ENCODE measurements at regions not wholly inside any gene's neighbourhood (a gene's known extent, or its start where the extent isn't known, plus 50 kb on each side); places are given as distances from the start of the nearest gene placed in this dataset.

DNA sequence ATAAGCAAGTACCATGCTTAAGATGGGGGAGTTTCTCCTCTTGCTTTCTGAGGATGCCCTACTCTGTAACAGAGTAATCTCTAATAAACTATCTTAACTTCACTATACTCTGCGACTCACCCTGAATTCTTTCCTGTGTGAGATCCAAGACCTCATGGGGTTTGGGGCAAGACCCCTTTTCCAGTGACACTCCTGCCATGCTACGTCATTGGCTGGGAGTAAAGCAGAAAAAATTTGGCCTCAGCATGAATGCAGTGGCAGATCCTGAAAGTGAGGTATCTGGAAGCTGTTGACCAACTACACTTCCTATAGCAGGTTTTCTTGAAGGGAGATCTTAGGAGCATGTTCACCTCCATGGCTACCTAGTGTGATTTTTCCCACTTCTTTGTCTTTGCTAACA is 109.1 kb upstream of the MED14 start:
- Histone ChIP-seq H3K4me1 (ENCODE audit: insufficient read depth, low read length, poor library complexity, severe bottlenecking) (no peaks in the 10 kb centered on the region), H4K20me1 (ENCODE audit: insufficient read depth, low read length) (no peaks in the 10 kb centered on the region), H3K9me2 (ENCODE audit: insufficient read depth, low read length) (no peaks in the 10 kb centered on the region), H3K27ac (ENCODE audit: low read depth, low read length, poor library complexity, severe bottlenecking) (no peak overlapping the region), H3K4me3 (ENCODE audit: low read depth, low read length, poor library complexity, severe bottlenecking) (no peak overlapping the region), H3K4me2 (ENCODE audit: low read length) (no peak overlapping the region), H3K9me3 (ENCODE audit: low read length) (0 out of 2 replicates have a peak, but pooled peaks cover 5% of the 10 kb centered on the region), H2AFZ (ENCODE audit: low read length) (no peak overlapping the region), H3K79me2 (ENCODE audit: insufficient read depth, low read depth, low read length) (no peaks in the 10 kb centered on the region), H3K36me3 (ENCODE audit: insufficient read depth, low read length) (no peaks in the 10 kb centered on the region)
- no peak for TF ChIP-seq EZH2phosphoT487 (IDR thresholded peaks at IDR 0.05; ENCODE audit: borderline replicate concordance, low read depth, low read length)
- TF ChIP-seq CTCF (conservative IDR thresholded peaks at IDR 0.05; ENCODE audit: low read length), result no peak
- ChIA-PET CTCF (ENCODE audit: unreplicated experiment) (no interaction called here), POLR2A (no interaction called here)
- no TSS peak for BruUV-seq (replicated peaks)
- intact Hi-C loops (cut with micrococcal nuclease; ENCODE audit: unreplicated experiment), result no loop called here
- no peak for DNase-seq (ENCODE audit: low spot score)

DNA sequence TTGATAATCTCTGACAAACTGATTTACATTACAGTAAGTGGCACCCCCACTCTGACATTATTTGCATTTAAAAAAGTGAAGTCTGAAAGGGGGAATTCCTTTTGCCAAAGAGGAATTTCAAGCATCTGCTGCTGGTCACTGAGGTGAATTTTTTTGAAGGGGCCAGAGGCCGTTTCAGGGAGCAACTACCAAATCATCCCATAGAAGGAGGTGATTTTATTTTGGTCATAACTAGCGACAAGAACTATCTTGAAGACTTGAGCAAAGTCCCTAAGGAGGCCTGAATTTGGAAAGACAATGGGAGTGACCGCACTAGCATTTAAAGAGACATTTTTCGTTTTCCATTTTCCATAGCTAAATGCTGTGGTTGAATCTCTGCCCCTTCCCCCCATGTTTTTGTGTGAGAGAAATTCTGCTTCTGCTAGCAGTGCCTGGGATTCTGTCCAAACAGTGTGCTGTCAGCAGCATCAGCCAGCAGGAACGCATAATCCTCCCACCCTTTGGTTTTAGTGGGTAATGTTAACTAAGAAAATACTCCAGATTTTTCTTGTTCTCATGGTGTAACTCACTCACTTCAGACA is 110.1 kb upstream of the MED14 start:
- Histone ChIP-seq H3K9me3 (ENCODE audit: low read length) (0 out of 2 replicates have a peak, but pooled peaks cover 5% of the 10 kb centered on the region), H2AFZ (ENCODE audit: low read length) (no peak overlapping the region), H3K4me2 (ENCODE audit: low read length) (no peak overlapping the region), H3K9me2 (ENCODE audit: insufficient read depth, low read length) (no peaks in the 10 kb centered on the region), H3K79me2 (ENCODE audit: insufficient read depth, low read depth, low read length) (no peaks in the 10 kb centered on the region), H3K4me3 (ENCODE audit: low read depth, low read length, poor library complexity, severe bottlenecking) (no peak overlapping the region), H3K27ac (ENCODE audit: low read depth, low read length, poor library complexity, severe bottlenecking) (no peak overlapping the region), H3K36me3 (ENCODE audit: insufficient read depth, low read length) (no peaks in the 10 kb centered on the region), H4K20me1 (ENCODE audit: insufficient read depth, low read length) (no peaks in the 10 kb centered on the region), H3K4me1 (ENCODE audit: insufficient read depth, low read length, poor library complexity, severe bottlenecking) (no peaks in the 10 kb centered on the region)
- BruUV-seq (replicated peaks), result no TSS peak
- no peak for DNase-seq (ENCODE audit: low spot score)
- ChIA-PET CTCF (ENCODE audit: unreplicated experiment) (no interaction called here), POLR2A (no interaction called here)
- intact Hi-C loops (cut with micrococcal nuclease; ENCODE audit: unreplicated experiment), result no loop called here
- TF ChIP-seq EZH2phosphoT487 (IDR thresholded peaks at IDR 0.05; ENCODE audit: borderline replicate concordance, low read depth, low read length) (no peak), CTCF (conservative IDR thresholded peaks at IDR 0.05; ENCODE audit: low read length) (no peak)

DNA sequence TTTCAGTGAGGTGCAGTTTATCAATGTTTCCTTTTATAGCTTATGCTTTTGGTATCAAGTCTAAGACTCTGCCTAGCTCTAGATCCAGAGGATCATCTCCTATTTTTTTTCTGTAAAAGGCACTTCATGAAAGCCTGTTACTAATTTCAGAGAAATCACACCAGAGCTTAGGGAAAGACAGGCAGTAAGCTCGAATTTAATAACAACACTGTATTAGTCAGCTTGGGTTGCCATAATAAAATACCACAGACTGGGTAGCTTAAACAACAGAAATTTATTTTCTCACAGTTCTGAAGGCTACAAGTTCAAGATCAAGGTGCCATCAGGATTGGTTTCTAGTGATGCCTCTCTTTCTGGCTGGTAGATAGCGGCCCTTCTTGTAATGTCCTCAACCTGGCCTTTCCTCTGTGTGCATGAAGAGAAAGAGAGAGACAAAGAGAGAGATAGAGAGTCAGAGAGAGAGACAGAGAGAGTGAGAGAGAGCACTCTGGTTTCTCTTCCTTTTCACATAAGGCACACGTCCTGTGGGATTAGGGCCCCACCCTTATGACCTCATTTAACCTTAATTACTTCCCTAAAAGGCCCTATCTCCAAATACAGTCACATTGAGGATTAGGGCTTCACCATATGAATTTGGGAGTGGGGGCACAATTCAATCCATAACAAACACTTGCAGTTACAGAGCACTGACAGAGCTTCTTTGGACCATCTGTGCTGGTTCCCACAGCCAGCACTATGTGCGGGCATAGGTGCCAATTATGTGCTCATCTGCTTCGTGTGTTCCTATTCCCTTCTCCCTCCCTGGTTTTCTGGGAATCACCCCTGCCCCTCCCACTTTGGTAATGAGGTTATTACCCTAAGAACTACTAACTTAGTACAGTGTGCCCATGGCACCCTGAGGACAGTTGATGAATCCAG is 114.8 kb upstream of the MED14 start:
- POLR2A ChIA-PET, result interaction anchor here (0.8 kb wide), 1 partner anchor 355 kb away, joined by 3 read pairs; no protein-coding TSS in a partner anchor
- Histone ChIP-seq H3K79me2 (ENCODE audit: insufficient read depth, low read depth, low read length) (no peaks in the 10 kb centered on the region), H3K36me3 (ENCODE audit: insufficient read depth, low read length) (no peaks in the 10 kb centered on the region), H3K4me3 (ENCODE audit: low read depth, low read length, poor library complexity, severe bottlenecking) (no peak overlapping the region), H2AFZ (ENCODE audit: low read length) (no peak overlapping the region), H3K9me3 (ENCODE audit: low read length) (no peaks in the 10 kb centered on the region), H3K27ac (ENCODE audit: low read depth, low read length, poor library complexity, severe bottlenecking) (no peak overlapping the region), H3K9me2 (ENCODE audit: insufficient read depth, low read length) (no peaks in the 10 kb centered on the region), H3K4me1 (ENCODE audit: insufficient read depth, low read length, poor library complexity, severe bottlenecking) (no peaks in the 10 kb centered on the region), H3K4me2 (ENCODE audit: low read length) (no peak overlapping the region), H4K20me1 (ENCODE audit: insufficient read depth, low read length) (no peaks in the 10 kb centered on the region)
- intact Hi-C loops (cut with micrococcal nuclease; ENCODE audit: unreplicated experiment), result no loop called here
- CTCF ChIA-PET (ENCODE audit: unreplicated experiment), result no interaction called here
- TF ChIP-seq EZH2phosphoT487 (IDR thresholded peaks at IDR 0.05; ENCODE audit: borderline replicate concordance, low read depth, low read length), result no peak
- no peak for TF ChIP-seq CTCF (conservative IDR thresholded peaks at IDR 0.05; ENCODE audit: low read length)
- no peak for DNase-seq (ENCODE audit: low spot score)
- no TSS peak for BruUV-seq (replicated peaks)

Measured in OCI-LY7 (cell line).